Muscle layer of duodenum (tissue), 2 donors: ENCODE measurements at regions not wholly inside any gene's neighbourhood (a gene's known extent, or its start where the extent isn't known, plus 50 kb on each side); places are given as distances from the start of the nearest gene placed in this dataset.

Experiments
- H3K27ac ChIP-seq: one replicate; pipeline ENCODE4 v1.7.0; 2013; ENCODE audit warnings: mild to moderate bottlenecking, low read length
- H3K27me3 ChIP-seq: one replicate; pipeline ENCODE4 v1.7.0; 2013; ENCODE audit warnings: low read depth, mild to moderate bottlenecking, control low read depth, low read length
- H3K36me3 ChIP-seq, 2 donors: one replicate each; pipeline ENCODE4 v1.7.0; 2013; ENCODE audit warnings: low read length in 2 of 2, control low read depth in 1 of 2, mild to moderate bottlenecking in 1 of 2; ENCODE audit not compliant: insufficient read depth in 2 of 2, control insufficient read depth in 1 of 2
- H3K4me1 ChIP-seq, 2 donors: one replicate each; pipeline ENCODE4 v1.7.0; 2013; ENCODE audit warnings: low read length in 2 of 2, mild to moderate bottlenecking in 2 of 2, control low read depth in 1 of 2, moderate library complexity in 1 of 2; ENCODE audit not compliant: insufficient read depth in 2 of 2, control insufficient read depth in 1 of 2
- H3K4me3 ChIP-seq, 2 donors: one replicate each; pipeline ENCODE4 v1.7.0; 2013; ENCODE audit warnings: low read length in 2 of 2, low read depth in 1 of 2, mild to moderate bottlenecking in 1 of 2
- H3K9me3 ChIP-seq, 2 donors: one replicate each; pipeline ENCODE4 v1.7.0; 2013; ENCODE audit warnings: low read length in 2 of 2, control low read depth in 1 of 2, mild to moderate bottlenecking in 1 of 2; ENCODE audit not compliant: control insufficient read depth in 1 of 2
- donor health status: healthy.

DNA sequence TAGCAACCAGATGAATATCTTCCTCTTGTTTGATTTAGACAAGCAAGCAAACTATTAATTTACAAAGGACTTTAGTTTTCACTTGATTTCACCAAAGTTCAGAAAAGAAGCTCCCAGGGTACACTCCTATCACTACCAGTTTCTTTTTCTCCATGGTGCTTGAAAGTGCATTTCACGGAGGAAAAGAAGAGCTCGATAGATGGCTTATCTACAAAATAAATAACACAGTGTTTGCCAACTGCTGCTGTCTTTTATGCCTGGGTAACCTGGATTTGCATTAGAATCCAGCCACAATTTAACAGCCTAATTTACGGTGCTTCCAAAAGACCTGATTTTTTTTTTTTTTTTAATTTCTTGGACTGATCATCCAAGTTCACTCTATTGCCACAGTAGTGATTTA lies 275.7 kb downstream of the GPR37 start:
- no peak overlapping the region for H3K4me3 ChIP-seq
- no peak overlapping the region for H3K27ac ChIP-seq
- no peaks in the 10 kb centered on the region for H3K27me3 ChIP-seq

DNA sequence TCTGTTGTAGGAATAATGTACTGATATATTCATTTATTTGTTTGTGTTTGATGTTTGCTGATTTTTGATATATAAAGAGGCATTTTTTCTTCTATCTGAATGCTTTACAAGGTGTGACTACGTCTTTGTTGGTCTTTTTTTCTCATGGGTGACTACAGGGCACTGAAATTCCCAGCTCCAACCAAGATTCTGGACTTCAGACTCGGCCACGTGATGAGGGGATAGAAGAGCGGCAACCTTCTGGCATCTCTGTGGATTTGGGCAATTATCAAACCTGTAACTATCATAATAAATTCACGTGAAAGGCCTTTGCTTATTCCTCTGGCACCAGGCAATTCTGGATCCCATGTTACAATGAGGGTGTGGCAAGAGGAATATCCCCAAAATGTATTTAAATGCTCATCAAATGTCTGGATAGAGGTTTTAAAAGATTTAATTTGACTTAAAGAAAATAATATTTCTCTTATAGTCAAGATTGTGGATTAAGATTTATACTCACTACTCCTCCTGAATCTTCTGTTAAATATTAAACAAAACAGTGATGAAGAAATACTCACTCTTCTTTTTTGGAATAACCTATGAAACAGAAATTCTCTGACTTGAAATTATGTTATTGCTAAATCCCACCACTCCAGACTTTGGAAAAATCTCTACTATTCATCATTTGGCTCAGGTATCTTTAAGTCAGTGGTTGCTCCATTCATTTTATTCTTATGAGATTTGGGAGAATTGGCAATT lies 276.3 kb downstream of the GPR37 start:
- H3K27ac ChIP-seq = no peak overlapping the region
- no peaks in the 10 kb centered on the region for H3K9me3 ChIP-seq
- no peaks in the 10 kb centered on the region for H3K4me1 ChIP-seq
- H3K27me3 ChIP-seq = no peaks in the 10 kb centered on the region
- H3K36me3 ChIP-seq = no peaks in the 10 kb centered on the region
- no peak overlapping the region for H3K4me3 ChIP-seq

More for the DNA sequence above, 275.7 kb downstream of the GPR37 start:
- H3K36me3 ChIP-seq = no peaks in the 10 kb centered on the region
- no peaks in the 10 kb centered on the region for H3K9me3 ChIP-seq
- H3K4me1 ChIP-seq = no peaks in the 10 kb centered on the region

DNA sequence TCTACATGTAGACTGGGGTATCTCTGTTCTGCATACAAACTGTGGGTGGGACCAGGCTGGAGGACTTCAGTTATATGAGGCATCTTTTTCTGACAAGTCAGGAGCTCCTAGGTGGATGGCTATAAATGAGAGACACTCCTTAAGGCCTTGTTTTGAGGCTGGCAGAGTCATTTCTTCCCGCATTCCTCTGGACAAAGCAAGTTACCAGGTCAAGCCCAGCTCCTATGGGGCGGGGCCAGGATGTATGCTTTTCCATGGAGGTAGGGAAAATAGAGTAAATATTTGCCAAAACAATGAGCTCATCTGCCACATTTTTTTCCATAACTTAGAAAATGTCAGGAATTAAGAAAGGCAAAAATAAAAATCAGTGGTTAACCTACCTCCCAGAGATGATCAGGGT lies 283.4 kb downstream of the GPR37 start:
- Histone ChIP-seq H3K9me3 (no peaks in the 10 kb centered on the region), H3K27ac (no peak overlapping the region), H3K4me3 (no peak overlapping the region), H3K4me1 (no peaks in the 10 kb centered on the region), H3K27me3 (no peaks in the 10 kb centered on the region), H3K36me3 (no peaks in the 10 kb centered on the region)

- H3K36me3 ChIP-seq = no peaks in the 10 kb centered on the region
- no peaks in the 10 kb centered on the region for H3K4me1 ChIP-seq
- no peaks in the 10 kb centered on the region for H3K9me3 ChIP-seq
- no peaks in the 10 kb centered on the region for H3K27me3 ChIP-seq
- no peak overlapping the region for H3K27ac ChIP-seq
- no peak overlapping the region for H3K4me3 ChIP-seq
Observed at GRCh38 chr7:124480821-124481290, 284.7 kb downstream of the GPR37 start.

DNA sequence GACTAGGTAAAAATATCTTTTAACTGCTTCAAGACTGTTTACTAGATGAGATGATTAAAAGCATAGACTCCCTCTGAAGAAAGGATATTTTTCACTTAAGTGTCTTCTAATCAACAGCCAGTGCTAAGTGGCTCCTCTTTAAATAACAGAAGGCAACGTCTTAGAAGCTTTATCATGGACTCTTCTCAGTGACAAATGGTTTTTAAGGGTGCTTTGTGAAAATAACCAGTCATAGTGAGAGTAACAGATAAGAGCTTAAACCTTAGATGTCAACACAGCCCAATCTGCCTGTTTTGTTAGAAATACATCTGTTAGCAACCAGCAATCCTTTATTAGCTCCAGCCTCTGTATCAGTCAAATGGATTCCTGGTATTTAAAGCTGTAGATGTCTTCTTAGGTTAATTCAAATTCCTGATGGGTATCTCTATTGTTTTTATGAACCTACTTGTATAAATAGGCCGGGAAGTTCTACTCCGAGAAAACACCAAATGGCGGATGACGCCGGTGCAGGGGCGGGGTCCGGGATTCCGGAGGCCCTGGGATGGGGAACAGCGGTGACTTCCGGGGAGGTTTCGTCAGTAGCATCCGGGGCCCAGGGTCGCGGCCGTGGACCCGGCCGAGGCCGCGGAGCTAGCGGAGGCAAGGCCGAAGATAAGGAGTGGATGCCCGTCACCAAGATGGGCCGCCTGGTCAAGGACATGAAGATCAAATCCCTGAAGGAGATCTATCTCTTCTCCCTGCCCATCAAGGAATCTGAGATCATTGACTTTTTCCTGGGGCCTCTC lies 285.4 kb downstream of the GPR37 start:
- H3K27me3 ChIP-seq = no peaks in the 10 kb centered on the region
- no peaks in the 10 kb centered on the region for H3K4me1 ChIP-seq
- H3K27ac ChIP-seq = no peak overlapping the region
- no peaks in the 10 kb centered on the region for H3K36me3 ChIP-seq
- H3K9me3 ChIP-seq = no peaks in the 10 kb centered on the region
- no peak overlapping the region for H3K4me3 ChIP-seq

DNA sequence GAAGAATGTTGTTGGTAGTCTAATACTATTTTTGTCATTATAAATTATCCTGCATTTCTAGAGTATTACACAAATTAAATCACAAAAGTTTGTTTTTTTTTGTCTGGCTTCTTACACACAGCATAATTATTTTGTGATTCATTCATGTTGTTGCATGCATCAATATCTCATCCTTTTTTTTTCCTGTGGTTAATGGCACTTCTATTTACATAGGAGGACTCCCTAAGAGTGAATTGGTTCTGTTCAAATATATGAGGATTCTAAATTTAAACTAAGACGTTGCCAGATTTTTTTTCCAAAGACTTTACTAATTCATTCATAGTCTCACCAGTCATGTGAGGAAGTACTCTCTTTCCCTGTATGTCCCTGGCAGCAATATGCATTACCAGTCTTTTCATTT lies 303.3 kb downstream of the GPR37 start:
- H3K4me1 ChIP-seq = peaks cover 4 to 9% of the 10 kb centered on the region in 2 donors
- H3K36me3 ChIP-seq = no peaks in the 10 kb centered on the region
- H3K4me3 ChIP-seq = no peak overlapping the region
- H3K27ac ChIP-seq = no peak overlapping the region
- no peaks in the 10 kb centered on the region for H3K27me3 ChIP-seq
- H3K9me3 ChIP-seq = no peaks in the 10 kb centered on the region

GRCh38 chr7:124460555-124460954 lies 305.0 kb downstream of the GPR37 start:
- H3K4me1 ChIP-seq = peaks cover 4 to 9% of the 10 kb centered on the region in 2 donors
- no peaks in the 10 kb centered on the region for H3K27me3 ChIP-seq
- no peaks in the 10 kb centered on the region for H3K9me3 ChIP-seq
- no peaks in the 10 kb centered on the region for H3K36me3 ChIP-seq
- H3K27ac ChIP-seq = no peak overlapping the region
- H3K4me3 ChIP-seq = no peak overlapping the region

DNA sequence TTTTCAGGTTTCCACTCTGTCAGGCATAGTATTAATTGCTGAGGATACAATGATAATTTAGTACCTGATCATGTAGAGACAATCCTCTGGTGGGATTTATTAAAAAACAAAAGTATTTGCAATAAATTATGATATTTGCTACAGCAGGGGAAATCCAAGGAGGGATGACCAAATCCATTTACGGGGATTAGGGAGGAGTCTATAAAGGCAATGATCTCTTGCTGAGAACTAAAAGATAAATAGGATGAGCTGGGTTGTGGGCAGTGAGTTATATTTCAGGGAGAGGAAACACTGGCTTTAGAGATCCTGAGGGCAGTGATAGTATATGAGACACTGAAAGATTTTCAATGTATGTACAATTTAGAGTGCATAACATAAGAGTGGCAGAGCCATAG lies 305.5 kb downstream of the GPR37 start:
- H3K4me1 ChIP-seq = peaks cover 4 to 9% of the 10 kb centered on the region in 2 donors

DNA sequence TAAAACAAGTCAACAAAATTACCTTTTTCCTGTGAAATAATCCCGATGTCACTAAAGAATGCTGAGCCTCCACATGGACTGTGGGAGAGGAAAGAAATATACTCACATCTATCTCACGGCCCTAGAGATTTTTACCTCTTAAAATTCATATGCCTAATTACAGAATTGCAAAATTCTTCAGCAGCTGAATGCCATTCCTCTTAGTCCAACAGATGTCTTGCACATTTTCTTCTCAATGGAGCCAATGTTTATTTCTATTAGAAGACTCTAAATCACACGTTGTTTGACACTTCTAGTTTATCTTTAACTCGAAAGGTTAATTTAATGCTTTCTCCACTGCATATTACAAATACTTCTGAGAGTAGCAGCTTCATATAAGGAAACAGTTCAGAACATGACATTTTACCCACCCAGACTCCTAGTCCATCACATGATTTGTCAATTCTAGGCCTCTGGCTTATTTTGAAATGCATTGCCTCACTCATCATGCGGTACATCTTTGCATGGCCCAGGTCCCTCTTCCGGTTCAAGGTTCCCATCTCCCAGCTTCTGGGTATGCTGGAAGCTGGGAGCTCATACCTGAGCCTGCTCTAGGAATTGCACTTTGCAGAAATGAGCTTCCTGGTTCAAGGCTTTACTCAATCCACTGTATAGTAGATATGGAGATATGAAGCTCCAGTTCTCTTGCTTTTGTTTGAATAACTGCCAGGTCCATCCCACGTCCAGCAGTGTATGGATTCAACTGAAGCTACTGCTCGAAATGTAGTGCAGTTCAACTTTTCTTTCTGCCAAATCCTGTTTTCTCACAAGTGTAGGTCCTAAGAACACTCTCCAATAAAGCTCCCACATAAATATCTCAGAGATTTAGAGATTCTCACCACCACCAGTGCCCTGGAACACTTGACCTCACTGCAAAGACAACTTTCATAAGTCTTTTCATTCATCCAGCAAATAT lies 306.2 kb downstream of the GPR37 start:
- no peaks in the 10 kb centered on the region for H3K36me3 ChIP-seq
- no peak overlapping the region for H3K4me3 ChIP-seq
- H3K27ac ChIP-seq = no peak overlapping the region
- H3K9me3 ChIP-seq = no peaks in the 10 kb centered on the region
- H3K27me3 ChIP-seq = no peaks in the 10 kb centered on the region
- H3K4me1 ChIP-seq = peaks cover 4 to 9% of the 10 kb centered on the region in 2 donors

More for the DNA sequence above, 305.5 kb downstream of the GPR37 start:
- Histone ChIP-seq H3K9me3 (no peaks in the 10 kb centered on the region), H3K36me3 (no peaks in the 10 kb centered on the region), H3K4me3 (no peak overlapping the region), H3K27me3 (no peaks in the 10 kb centered on the region), H3K27ac (no peak overlapping the region)

- H3K4me3 ChIP-seq = no peak overlapping the region
- H3K27ac ChIP-seq = no peak overlapping the region
- peaks cover 4 to 9% of the 10 kb centered on the region in 2 donors for H3K4me1 ChIP-seq
- H3K36me3 ChIP-seq = no peaks in the 10 kb centered on the region
- no peaks in the 10 kb centered on the region for H3K9me3 ChIP-seq
- H3K27me3 ChIP-seq = no peaks in the 10 kb centered on the region
Observed at GRCh38 chr7:124457841-124458240, 307.8 kb downstream of the GPR37 start.

DNA sequence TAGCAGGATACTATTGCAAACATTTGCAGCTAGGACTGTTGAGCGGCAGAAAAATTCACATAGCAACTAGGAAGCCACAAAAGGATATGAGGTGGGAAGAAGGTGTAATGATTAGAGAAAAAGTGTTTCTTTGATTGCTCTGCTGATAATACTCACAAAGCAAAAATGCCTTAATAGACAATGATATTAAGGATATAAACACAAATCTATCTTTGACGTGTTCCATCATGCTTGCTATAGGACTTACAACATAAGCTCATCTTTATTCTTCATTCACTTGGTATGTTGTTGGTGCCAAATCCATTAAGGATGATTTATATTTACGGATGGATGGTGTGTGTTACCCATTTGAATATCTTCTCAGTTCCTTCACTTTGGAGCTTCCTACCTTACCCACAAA lies 309.3 kb downstream of the GPR37 start:
- no peaks in the 10 kb centered on the region for H3K9me3 ChIP-seq
- H3K4me1 ChIP-seq = peaks cover 4 to 9% of the 10 kb centered on the region in 2 donors
- no peaks in the 10 kb centered on the region for H3K36me3 ChIP-seq
- no peak overlapping the region for H3K4me3 ChIP-seq
- no peak overlapping the region for H3K27ac ChIP-seq
- no peaks in the 10 kb centered on the region for H3K27me3 ChIP-seq
